Panc1 (cell line): ENCODE measurements at regions not wholly inside any gene's neighbourhood (a gene's known extent, or its start where the extent isn't known, plus 50 kb on each side); places are given as distances from the start of the nearest gene placed in this dataset.

ENCODE experiments used
- CTCF ChIP-seq: fragments of 450-650 bp; IDR thresholded peaks from 2 replicates; pipeline ENCODE4 v1.5.1; 2017; ENCODE audit warnings: mild to moderate bottlenecking
- POLR2AphosphoS5 ChIP-seq: IDR thresholded peaks from 2 replicates; pipeline ENCODE4 v1.6.1; 2012; ENCODE audit warnings: mild to moderate bottlenecking, low read depth, low read length, moderate library complexity
- REST ChIP-seq, 2 experiments: IDR thresholded peaks; 2 replicates each; pipeline ENCODE4 v1.6.1; 2011 to 2012; ENCODE audit warnings: low read depth in 2 of 2, control low read depth in 1 of 2, low read length in 1 of 2, mild to moderate bottlenecking in 1 of 2, moderate library complexity in 1 of 2; ENCODE audit not compliant: insufficient read depth in 1 of 2

- no peak for TF ChIP-seq CTCF
- TF ChIP-seq POLR2AphosphoS5 = no peak
- no peak for TF ChIP-seq REST (IDR thresholded peaks at IDR 0.05; ENCODE audit: insufficient read depth in 1 of 2, low read depth in 2 of 2, low read length in 1 of 2)
These were observed 260.1 kb upstream of the SPAG17 start for GRCh38 chr1:118445156-118445555.
